ENCODE measurements at regions not wholly inside any gene's neighbourhood (a gene's known extent, or its start where the extent isn't known, plus 50 kb on each side); places are given as distances from the start of the nearest gene placed in this dataset.

- TF ChIP-seq CTCF (IDR thresholded peaks at IDR 0.05; ENCODE audit: insufficient read depth, low read length) (no peak), REST (IDR thresholded peaks at IDR 0.05; ENCODE audit: insufficient replicate concordance, low read depth) (no peak), POLR2AphosphoS5 (IDR thresholded peaks at IDR 0.05; ENCODE audit: low read depth) (no peak)
Measured at GRCh38 chr5:145540375-145540774, 294.8 kb downstream of the PRELID2 start.
